NK-92 treated with Interleukin-12 subunit alpha and Interleukin-12 subunit beta, amount 100 ng/mL, for 24 hours (cell line): ENCODE measurements at regions not wholly inside any gene's neighbourhood (a gene's known extent, or its start where the extent isn't known, plus 50 kb on each side); places are given as distances from the start of the nearest gene placed in this dataset.
"Not testable (repeated sequence)": the region's sequence is repeated elsewhere in the genome, so short reads cannot be mapped to it uniquely, and the experiment has no call there.

Source experiments
- DNase-seq: peaks from one replicate; lab custom pipeline; 2025; lab: John Stamatoyannopoulos, UW

- no peak for DNase-seq
Observed at GRCh38 chr5:38790268-38790667, 55.5 kb upstream of the OSMR start.

- DNase-seq: no peak
Observed at GRCh38 chr5:38790891-38791290, 54.9 kb upstream of the OSMR start.

GRCh38 chr5:38793099-38793498 is 52.7 kb upstream of the OSMR start:
- DNase-seq: no peak

- not testable (repeated sequence) for DNase-seq
Observed at GRCh38 chr5:38794037-38794436, 51.8 kb upstream of the OSMR start.

GRCh38 chr5:38794986-38795385 is 50.8 kb upstream of the OSMR start:
- DNase-seq: no peak

GRCh38 chr5:38795986-38796741 is 49.6 kb upstream of the OSMR start:
- no peak for DNase-seq
